OCI-LY3 (cell line): ENCODE measurements at regions not wholly inside any gene's neighbourhood (a gene's known extent, or its start where the extent isn't known, plus 50 kb on each side); places are given as distances from the start of the nearest gene placed in this dataset.

Experiments
- EZH2phosphoT487 ChIP-seq: fragments of 200-600 bp; shearing (Covaris generic); IDR thresholded peaks from 2 replicates; pipeline ENCODE4 v1.6.1; 2018; ENCODE audit warnings: antibody characterized with exemption, mixed run types, low read depth
- TF ChIP-seq, protein P1 (sequence below): fragments of 200-600, 300-600 bp; sonication (generic); IDR thresholded peaks from 2 replicates; pipeline ENCODE4 v1.5.1; 2014; ENCODE audit warnings: antibody characterized with exemption, low read length, low read depth

DNA sequence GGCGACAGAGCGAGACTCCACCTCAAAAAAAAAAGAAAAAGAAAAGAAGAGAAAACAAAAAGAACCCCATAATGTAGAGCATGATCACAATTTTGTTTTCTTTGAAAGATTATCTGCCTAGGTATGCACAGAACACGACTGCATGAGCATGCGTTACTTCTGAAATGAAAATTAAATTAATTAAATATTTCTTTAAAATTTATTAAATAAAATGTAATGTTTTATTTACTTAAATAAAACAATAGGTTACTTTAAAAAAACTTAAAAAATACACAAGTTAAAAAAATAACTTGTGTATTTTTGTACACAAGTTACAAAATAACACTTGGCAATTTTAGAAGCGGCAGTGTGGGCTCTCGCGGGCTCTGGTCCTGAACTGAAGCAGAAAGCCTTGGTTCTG is 107.8 kb downstream of the TFAP2A start:
- TF ChIP-seq, protein P1, sequence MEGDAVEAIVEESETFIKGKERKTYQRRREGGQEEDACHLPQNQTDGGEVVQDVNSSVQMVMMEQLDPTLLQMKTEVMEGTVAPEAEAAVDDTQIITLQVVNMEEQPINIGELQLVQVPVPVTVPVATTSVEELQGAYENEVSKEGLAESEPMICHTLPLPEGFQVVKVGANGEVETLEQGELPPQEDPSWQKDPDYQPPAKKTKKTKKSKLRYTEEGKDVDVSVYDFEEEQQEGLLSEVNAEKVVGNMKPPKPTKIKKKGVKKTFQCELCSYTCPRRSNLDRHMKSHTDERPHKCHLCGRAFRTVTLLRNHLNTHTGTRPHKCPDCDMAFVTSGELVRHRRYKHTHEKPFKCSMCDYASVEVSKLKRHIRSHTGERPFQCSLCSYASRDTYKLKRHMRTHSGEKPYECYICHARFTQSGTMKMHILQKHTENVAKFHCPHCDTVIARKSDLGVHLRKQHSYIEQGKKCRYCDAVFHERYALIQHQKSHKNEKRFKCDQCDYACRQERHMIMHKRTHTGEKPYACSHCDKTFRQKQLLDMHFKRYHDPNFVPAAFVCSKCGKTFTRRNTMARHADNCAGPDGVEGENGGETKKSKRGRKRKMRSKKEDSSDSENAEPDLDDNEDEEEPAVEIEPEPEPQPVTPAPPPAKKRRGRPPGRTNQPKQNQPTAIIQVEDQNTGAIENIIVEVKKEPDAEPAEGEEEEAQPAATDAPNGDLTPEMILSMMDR: no peak
- TF ChIP-seq EZH2phosphoT487: no peak
